ENCODE measurements at regions not wholly inside any gene's neighbourhood (a gene's known extent, or its start where the extent isn't known, plus 50 kb on each side); places are given as distances from the start of the nearest gene placed in this dataset.

GRCh38 chr6:88480816-88481215 lies 314.7 kb upstream of the CNR1 start:
- no peak for TF ChIP-seq EP300 (IDR thresholded peaks at IDR 0.05)
- TF ChIP-seq POLR2A (IDR thresholded peaks at IDR 0.05), result no peak
- no peak for TF ChIP-seq CTCF (IDR thresholded peaks at IDR 0.05)
- DNase-seq, result no peak

GRCh38 chr6:88477413-88477812 lies 311.3 kb upstream of the CNR1 start:
- TF ChIP-seq POLR2A (IDR thresholded peaks at IDR 0.05) (no peak), CTCF (IDR thresholded peaks at IDR 0.05) (no peak), EP300 (IDR thresholded peaks at IDR 0.05) (no peak)
- no peak for DNase-seq
- intact Hi-C loops (cut with DNase I), result no loop called here

More at GRCh38 chr6:88480816-88481215, 314.7 kb upstream of the CNR1 start:
- H3K9me3 ChIP-seq, result no peaks in the 10 kb centered on the region
- H3K4me3 ChIP-seq, result no peak overlapping the region
- H3K27me3 ChIP-seq, result no peaks in the 10 kb centered on the region
- 72 to 80% (median 79%) methylated on average over 5 of the region's 5 CpGs for WGBS, 3 donors
- intact Hi-C loops (cut with DNase I), result no loop called here
- H3K27ac ChIP-seq, result no peak overlapping the region
- no peaks in the 10 kb centered on the region for H3K36me3 ChIP-seq
- no peaks in the 10 kb centered on the region for H3K4me1 ChIP-seq (ENCODE audit: insufficient read depth)

DNA sequence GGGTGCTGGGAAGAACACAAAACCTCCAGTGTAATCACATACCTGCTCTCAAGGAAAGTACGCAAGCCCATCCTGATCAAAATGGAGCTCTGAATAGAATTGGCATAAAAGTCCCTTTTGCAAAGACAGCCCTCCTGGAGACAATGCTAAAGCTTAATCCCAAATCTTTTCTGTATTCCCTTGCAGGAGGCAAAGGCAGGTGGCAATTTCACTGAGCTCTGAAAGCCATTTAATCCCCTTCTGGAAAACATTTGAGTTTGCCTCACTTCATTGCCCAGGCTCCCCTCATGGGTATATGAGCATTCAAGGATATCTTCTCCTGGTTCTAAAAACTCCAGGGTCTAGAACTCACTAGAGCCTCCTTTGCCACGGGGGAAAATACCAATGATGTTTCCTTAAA lies 310.2 kb upstream of the CNR1 start:
- 74 to 93% (median 83%) methylated on average over 2 of the region's 2 CpGs for WGBS, 3 donors
- DNase-seq, result no peak
- H3K27ac ChIP-seq, result no peak overlapping the region

More at GRCh38 chr6:88477413-88477812, 311.3 kb upstream of the CNR1 start:
- Histone ChIP-seq H3K4me1 (ENCODE audit: insufficient read depth) (no peaks in the 10 kb centered on the region), H3K27ac (no peak overlapping the region), H3K4me3 (no peak overlapping the region), H3K9me3 (no peaks in the 10 kb centered on the region), H3K36me3 (no peaks in the 10 kb centered on the region), H3K27me3 (no peaks in the 10 kb centered on the region)
- 69 to 95% (median 77%) methylated on average over 3 of the region's 3 CpGs for WGBS, 3 donors

DNA sequence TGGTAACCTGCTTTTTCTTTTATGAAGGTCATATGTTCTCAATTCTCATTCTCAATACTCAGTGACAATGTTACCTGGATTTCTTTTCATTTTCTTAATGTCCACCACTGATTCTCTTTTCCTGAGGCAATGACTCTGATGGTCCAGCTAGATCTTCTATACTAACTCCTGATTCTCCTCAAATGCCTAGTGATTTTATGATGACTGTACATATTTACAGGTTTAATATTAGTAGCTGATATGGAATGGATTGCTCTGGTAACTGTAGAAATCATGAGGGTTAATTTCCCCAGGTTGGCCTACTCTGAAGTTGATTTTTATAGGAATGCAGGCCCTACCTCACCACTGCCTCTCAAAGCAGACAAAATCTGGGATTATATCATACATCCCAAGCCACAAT lies 308.6 kb upstream of the CNR1 start:
- H3K4me3 ChIP-seq, result no peak overlapping the region
- TF ChIP-seq CTCF (IDR thresholded peaks at IDR 0.05) (no peak), EP300 (IDR thresholded peaks at IDR 0.05) (no peak), POLR2A (IDR thresholded peaks at IDR 0.05) (no peak)
- H3K9me3 ChIP-seq, result no peaks in the 10 kb centered on the region
- DNase-seq, result no peak
- H3K27me3 ChIP-seq, result no peaks in the 10 kb centered on the region
- intact Hi-C loops (cut with DNase I), result no loop called here
- no peaks in the 10 kb centered on the region for H3K4me1 ChIP-seq (ENCODE audit: insufficient read depth)
- no peaks in the 10 kb centered on the region for H3K36me3 ChIP-seq
- no peak overlapping the region for H3K27ac ChIP-seq

More for the DNA sequence above, 310.2 kb upstream of the CNR1 start:
- no peaks in the 10 kb centered on the region for H3K4me1 ChIP-seq (ENCODE audit: insufficient read depth)
- no peaks in the 10 kb centered on the region for H3K36me3 ChIP-seq
- intact Hi-C loops (cut with DNase I), result no loop called here
- H3K9me3 ChIP-seq, result no peaks in the 10 kb centered on the region
- no peak for TF ChIP-seq POLR2A (IDR thresholded peaks at IDR 0.05)
- no peak for TF ChIP-seq CTCF (IDR thresholded peaks at IDR 0.05)
- no peak for TF ChIP-seq EP300 (IDR thresholded peaks at IDR 0.05)
- H3K4me3 ChIP-seq, result no peak overlapping the region
- no peaks in the 10 kb centered on the region for H3K27me3 ChIP-seq

DNA sequence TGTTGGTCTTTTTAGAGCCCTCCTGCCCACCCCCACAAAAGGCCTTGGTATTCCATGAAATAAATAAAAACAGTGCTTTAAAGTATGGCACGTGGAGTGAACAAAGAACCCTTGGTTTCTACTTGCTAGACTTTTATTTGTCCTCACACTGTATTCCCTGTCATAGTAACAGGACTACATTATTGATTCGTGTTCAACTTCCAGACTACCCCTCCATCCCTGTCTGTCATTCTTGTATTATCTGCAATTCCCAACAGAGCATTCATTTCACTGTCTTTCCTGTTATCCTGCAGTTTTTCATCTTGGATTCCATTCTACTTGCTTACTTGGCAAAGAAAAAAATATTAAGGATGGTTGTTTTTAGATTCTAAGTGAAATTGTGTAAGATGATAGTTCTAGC lies 307.4 kb upstream of the CNR1 start:
- Histone ChIP-seq H3K27me3 (no peaks in the 10 kb centered on the region), H3K27ac (no peak overlapping the region), H3K9me3 (no peaks in the 10 kb centered on the region), H3K4me1 (ENCODE audit: insufficient read depth) (no peaks in the 10 kb centered on the region), H3K36me3 (no peaks in the 10 kb centered on the region), H3K4me3 (no peak overlapping the region)
- intact Hi-C loops (cut with DNase I), result no loop called here
- no peak for DNase-seq
- WGBS, 3 donors, result 42 to 57% (median 54%) methylated on average over 2 of the region's 2 CpGs
- TF ChIP-seq EP300 (IDR thresholded peaks at IDR 0.05) (no peak), CTCF (IDR thresholded peaks at IDR 0.05) (no peak), POLR2A (IDR thresholded peaks at IDR 0.05) (no peak)

All from ovary (tissue), 7 donors.